ENCODE measurements at regions not wholly inside any gene's neighbourhood (a gene's known extent, or its start where the extent isn't known, plus 50 kb on each side); places are given as distances from the start of the nearest gene placed in this dataset.

DNA sequence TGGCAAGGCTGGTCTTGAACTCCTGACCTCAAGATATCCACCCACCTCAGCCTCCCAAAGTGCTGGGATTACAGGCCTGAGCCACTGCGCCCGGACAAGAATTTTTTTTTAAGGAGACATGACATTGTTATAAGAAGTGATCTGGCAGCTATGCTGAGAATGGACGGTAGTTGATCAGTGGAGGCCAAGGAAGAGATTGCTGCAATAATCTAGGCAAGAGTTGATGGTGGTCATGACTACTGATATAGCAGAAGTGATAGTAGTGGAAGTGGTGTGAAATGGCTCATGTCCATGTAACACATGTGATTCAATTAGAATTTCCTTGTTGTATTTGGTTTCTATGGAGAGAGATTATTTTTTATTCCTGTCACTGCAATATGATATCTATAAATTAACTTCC is 125.3 kb upstream of the CCN2 start:
- H3K36me3 ChIP-seq (ENCODE audit: control insufficient read depth, insufficient read depth, low read length) = no peaks in the 10 kb centered on the region
- no peaks in the 10 kb centered on the region for H3K9me3 ChIP-seq (ENCODE audit: control insufficient read depth, low read depth, low read length)
- WGBS (ENCODE audit: insufficient coverage, low lambda C conversion rate) = no CpG with 5 or more reads among the region's 3 CpGs
- no peak for DNase-seq
- no peak overlapping the region for H3K4me3 ChIP-seq (ENCODE audit: low read length)
- no peaks in the 10 kb centered on the region for H3K4me1 ChIP-seq (ENCODE audit: control insufficient read depth, insufficient read depth, low read length)
- H3K27me3 ChIP-seq (ENCODE audit: control insufficient read depth, insufficient read depth, low read length) = no peaks in the 10 kb centered on the region
- no peak overlapping the region for H3K27ac ChIP-seq (ENCODE audit: low read length)

DNA sequence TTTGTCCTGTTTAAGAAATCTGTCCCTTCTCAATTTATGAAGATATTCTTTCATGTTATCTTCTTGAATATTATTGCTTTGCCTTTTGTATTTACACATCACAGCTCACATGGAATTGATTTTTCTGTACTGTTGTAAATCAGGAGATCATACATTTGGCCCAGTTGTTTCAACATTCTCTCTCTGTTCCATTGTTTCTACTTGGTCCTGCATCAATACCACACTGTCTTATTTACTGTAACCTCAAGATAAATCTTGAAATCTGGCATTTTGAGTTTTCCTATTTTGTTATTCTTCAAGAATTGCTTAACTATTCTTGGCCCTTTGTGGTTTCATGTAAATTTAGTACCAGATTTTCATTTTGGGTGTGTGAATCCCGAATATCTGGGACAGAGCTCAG is 121.7 kb upstream of the CCN2 start:
- DNase-seq = no peak
- no CpG with 5 or more reads among the region's 1 CpG for WGBS (ENCODE audit: insufficient coverage, low lambda C conversion rate)
- Histone ChIP-seq H3K27me3 (ENCODE audit: control insufficient read depth, insufficient read depth, low read length) (no peaks in the 10 kb centered on the region), H3K36me3 (ENCODE audit: control insufficient read depth, insufficient read depth, low read length) (no peaks in the 10 kb centered on the region), H3K9me3 (ENCODE audit: control insufficient read depth, low read depth, low read length) (no peaks in the 10 kb centered on the region), H3K27ac (ENCODE audit: low read length) (no peak overlapping the region), H3K4me3 (ENCODE audit: low read length) (no peak overlapping the region), H3K4me1 (ENCODE audit: control insufficient read depth, insufficient read depth, low read length) (no peaks in the 10 kb centered on the region)

DNA sequence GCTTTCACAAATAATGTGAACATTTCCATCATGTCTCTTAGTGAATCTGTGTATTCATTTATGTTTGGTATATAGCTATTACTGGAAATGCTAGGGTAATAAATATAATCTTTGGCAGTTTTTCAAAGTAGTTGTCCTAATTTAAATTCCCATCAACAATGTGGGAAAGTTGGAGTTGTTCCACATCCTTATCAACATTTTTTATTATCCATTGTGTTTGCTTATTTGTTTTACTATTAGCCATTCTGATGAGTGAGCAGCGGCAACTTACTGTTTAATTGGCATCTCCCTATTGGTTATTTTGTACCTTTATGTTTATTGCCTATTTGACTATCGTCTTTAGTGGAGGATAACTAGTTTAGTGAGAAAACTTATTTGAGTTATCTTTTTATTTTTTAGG is 121.1 kb upstream of the CCN2 start:
- Histone ChIP-seq H3K9me3 (ENCODE audit: control insufficient read depth, low read depth, low read length) (no peaks in the 10 kb centered on the region), H3K4me3 (ENCODE audit: low read length) (no peak overlapping the region), H3K4me1 (ENCODE audit: control insufficient read depth, insufficient read depth, low read length) (no peaks in the 10 kb centered on the region), H3K36me3 (ENCODE audit: control insufficient read depth, insufficient read depth, low read length) (no peaks in the 10 kb centered on the region), H3K27me3 (ENCODE audit: control insufficient read depth, insufficient read depth, low read length) (no peaks in the 10 kb centered on the region), H3K27ac (ENCODE audit: low read length) (no peak overlapping the region)
- no CpG with 5 or more reads among the region's 2 CpGs for WGBS (ENCODE audit: insufficient coverage, low lambda C conversion rate)
- no peak for DNase-seq

DNA sequence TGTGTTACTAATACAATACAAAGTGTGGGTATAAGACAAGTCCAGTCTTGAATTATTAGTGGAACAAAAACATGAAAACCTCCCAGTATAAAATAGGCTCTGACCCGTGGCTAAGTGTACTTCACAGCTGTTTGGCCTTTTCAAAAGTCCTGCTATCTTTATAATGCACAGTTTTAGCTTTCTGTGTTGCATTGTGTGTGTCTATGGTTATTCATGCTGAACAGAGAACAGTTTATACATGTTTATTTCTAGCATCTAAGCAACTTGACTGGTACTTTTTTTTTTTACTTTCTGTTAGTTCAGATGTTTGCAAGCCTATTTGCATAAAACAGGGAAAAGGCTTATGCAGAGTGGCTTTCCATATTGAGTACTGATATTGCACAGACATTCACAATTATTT is 119.2 kb upstream of the CCN2 start:
- Histone ChIP-seq H3K36me3 (ENCODE audit: control insufficient read depth, insufficient read depth, low read length) (no peaks in the 10 kb centered on the region), H3K4me1 (ENCODE audit: control insufficient read depth, insufficient read depth, low read length) (no peaks in the 10 kb centered on the region), H3K4me3 (ENCODE audit: low read length) (no peak overlapping the region), H3K27me3 (ENCODE audit: control insufficient read depth, insufficient read depth, low read length) (no peaks in the 10 kb centered on the region), H3K9me3 (ENCODE audit: control insufficient read depth, low read depth, low read length) (no peaks in the 10 kb centered on the region), H3K27ac (ENCODE audit: low read length) (no peak overlapping the region)
- DNase-seq = no peak
- WGBS (ENCODE audit: insufficient coverage, low lambda C conversion rate) = no CpG with 5 or more reads among the region's 1 CpG

DNA sequence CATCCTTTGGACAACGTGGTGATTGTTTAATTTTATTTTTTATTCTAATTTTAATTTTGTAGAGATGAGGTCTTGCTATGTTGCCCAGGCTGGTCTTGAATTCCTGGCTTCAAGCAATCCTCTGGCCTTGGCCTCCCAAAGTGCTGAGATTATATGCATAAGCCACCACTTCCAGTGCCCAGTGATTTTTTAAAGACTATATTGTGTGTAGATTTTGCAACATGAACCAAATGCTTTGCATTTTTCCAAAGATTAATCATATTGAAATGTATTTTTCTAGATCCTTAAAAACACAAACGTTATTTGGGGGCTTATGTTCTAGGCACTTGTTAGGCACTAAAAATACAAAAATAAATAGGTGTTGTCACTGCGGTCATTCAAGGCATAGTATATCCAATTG is 117.6 kb upstream of the CCN2 start:
- Histone ChIP-seq H3K4me1 (ENCODE audit: control insufficient read depth, insufficient read depth, low read length) (no peaks in the 10 kb centered on the region), H3K36me3 (ENCODE audit: control insufficient read depth, insufficient read depth, low read length) (no peaks in the 10 kb centered on the region), H3K9me3 (ENCODE audit: control insufficient read depth, low read depth, low read length) (no peaks in the 10 kb centered on the region), H3K27me3 (ENCODE audit: control insufficient read depth, insufficient read depth, low read length) (no peaks in the 10 kb centered on the region), H3K27ac (ENCODE audit: low read length) (no peak overlapping the region), H3K4me3 (ENCODE audit: low read length) (no peak overlapping the region)
- no peak for DNase-seq
- no CpG with 5 or more reads among the region's 3 CpGs for WGBS (ENCODE audit: insufficient coverage, low lambda C conversion rate)

DNA sequence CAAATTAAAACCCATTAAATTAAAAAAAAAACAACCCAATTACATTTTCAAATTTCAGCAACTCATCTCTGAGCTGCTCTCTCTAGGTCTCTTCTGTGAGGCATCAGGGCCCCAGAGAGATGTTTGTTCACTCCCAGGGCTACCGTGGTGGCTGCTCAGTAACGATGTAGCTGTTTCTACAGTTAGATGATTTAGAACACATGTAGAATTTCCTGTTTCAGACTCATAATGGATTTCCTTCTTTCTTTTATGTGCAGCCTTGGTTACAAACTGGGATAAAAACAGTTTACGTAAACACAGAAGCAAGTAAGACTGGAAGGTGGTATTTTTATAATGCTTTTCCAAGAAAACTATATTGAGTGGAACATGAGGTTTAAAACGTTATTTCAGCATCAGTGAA is 116.1 kb upstream of the CCN2 start:
- Histone ChIP-seq H3K36me3 (ENCODE audit: control insufficient read depth, insufficient read depth, low read length) (no peaks in the 10 kb centered on the region), H3K9me3 (ENCODE audit: control insufficient read depth, low read depth, low read length) (no peaks in the 10 kb centered on the region), H3K4me3 (ENCODE audit: low read length) (no peak overlapping the region), H3K4me1 (ENCODE audit: control insufficient read depth, insufficient read depth, low read length) (no peaks in the 10 kb centered on the region), H3K27me3 (ENCODE audit: control insufficient read depth, insufficient read depth, low read length) (no peaks in the 10 kb centered on the region), H3K27ac (ENCODE audit: low read length) (no peak overlapping the region)
- DNase-seq = no peak
- 80% methylated on average over 1 of the region's 4 CpGs for WGBS (ENCODE audit: insufficient coverage, low lambda C conversion rate)

DNA sequence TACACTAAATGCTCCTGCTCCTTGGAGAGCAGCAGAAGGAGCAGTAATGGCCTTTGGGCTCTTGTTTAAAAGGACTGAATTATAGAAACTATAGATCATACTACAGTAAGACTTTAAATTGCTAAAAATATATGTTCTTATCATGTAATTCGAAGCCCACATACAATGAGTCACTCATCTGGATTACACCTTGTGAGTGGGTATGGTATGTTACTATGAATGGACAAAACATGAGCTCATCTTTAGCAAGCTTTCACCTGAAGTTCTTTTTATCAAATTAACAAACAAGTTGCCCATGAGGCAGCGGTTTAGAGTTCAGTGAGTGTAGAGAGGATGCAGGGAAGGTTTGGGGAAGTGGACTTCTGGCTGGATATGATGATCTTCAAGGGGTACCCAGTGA is 114.4 kb upstream of the CCN2 start:
- H3K36me3 ChIP-seq (ENCODE audit: control insufficient read depth, insufficient read depth, low read length) = no peaks in the 10 kb centered on the region
- no peak for DNase-seq
- no CpG with 5 or more reads among the region's 2 CpGs for WGBS (ENCODE audit: insufficient coverage, low lambda C conversion rate)
- no peak overlapping the region for H3K4me3 ChIP-seq (ENCODE audit: low read length)
- peaks cover 5% of the 10 kb centered on the region for H3K4me1 ChIP-seq (ENCODE audit: control insufficient read depth, insufficient read depth, low read length)
- no peak overlapping the region for H3K27ac ChIP-seq (ENCODE audit: low read length)
- H3K27me3 ChIP-seq (ENCODE audit: control insufficient read depth, insufficient read depth, low read length) = no peaks in the 10 kb centered on the region
- H3K9me3 ChIP-seq (ENCODE audit: control insufficient read depth, low read depth, low read length) = no peaks in the 10 kb centered on the region

DNA sequence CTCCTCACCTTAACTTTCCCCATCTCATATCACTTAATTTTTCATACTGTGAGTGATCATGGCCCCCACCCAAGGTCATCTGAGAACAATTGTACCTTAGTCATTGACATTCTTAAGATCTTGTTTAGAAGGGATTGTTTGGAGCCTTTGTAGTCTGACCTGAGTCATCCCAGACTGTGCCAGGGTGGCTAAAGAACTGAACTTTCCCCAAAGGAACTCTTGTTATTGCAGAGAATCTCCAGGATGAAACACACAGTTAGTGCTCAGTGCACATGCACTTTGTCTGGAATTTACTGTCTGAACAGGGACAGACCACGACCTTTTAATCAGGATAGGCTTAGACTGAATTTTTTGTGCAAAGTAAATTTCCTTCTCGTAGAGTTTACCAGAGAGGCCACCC is 112.6 kb upstream of the CCN2 start:
- no CpG with 5 or more reads among the region's 2 CpGs for WGBS (ENCODE audit: insufficient coverage, low lambda C conversion rate)
- Histone ChIP-seq H3K27ac (ENCODE audit: low read length) (no peak overlapping the region), H3K4me3 (ENCODE audit: low read length) (no peak overlapping the region), H3K27me3 (ENCODE audit: control insufficient read depth, insufficient read depth, low read length) (no peaks in the 10 kb centered on the region), H3K36me3 (ENCODE audit: control insufficient read depth, insufficient read depth, low read length) (no peaks in the 10 kb centered on the region), H3K4me1 (ENCODE audit: control insufficient read depth, insufficient read depth, low read length) (peaks cover 8% of the 10 kb centered on the region), H3K9me3 (ENCODE audit: control insufficient read depth, low read depth, low read length) (no peaks in the 10 kb centered on the region)
- no peak for DNase-seq

DNA sequence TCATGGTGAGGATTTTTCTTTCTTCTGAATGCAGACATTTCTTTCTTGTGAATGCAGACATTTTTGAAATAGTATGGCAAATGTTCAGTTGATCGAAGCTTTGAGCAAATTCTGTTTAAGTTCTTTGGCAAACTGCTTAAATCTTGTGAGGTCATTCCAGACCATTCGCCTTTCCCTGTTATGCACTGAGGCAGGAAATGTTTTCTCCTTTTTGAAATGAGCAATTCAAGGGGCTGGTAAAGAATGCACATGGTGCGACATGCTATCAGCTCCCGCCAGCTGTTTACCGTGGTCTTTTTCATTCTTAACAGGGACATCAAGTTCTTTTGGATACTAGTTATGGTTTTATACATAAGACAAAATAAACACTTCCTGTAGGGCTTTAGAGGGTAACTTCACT is 112.0 kb upstream of the CCN2 start:
- no peaks in the 10 kb centered on the region for H3K27me3 ChIP-seq (ENCODE audit: control insufficient read depth, insufficient read depth, low read length)
- H3K4me1 ChIP-seq (ENCODE audit: control insufficient read depth, insufficient read depth, low read length) = peaks cover 8% of the 10 kb centered on the region
- no peaks in the 10 kb centered on the region for H3K36me3 ChIP-seq (ENCODE audit: control insufficient read depth, insufficient read depth, low read length)
- WGBS (ENCODE audit: insufficient coverage, low lambda C conversion rate) = 100% methylated on average over 1 of the region's 5 CpGs
- H3K27ac ChIP-seq (ENCODE audit: low read length) = no peak overlapping the region
- no peaks in the 10 kb centered on the region for H3K9me3 ChIP-seq (ENCODE audit: control insufficient read depth, low read depth, low read length)
- DNase-seq = no peak
- no peak overlapping the region for H3K4me3 ChIP-seq (ENCODE audit: low read length)

DNA sequence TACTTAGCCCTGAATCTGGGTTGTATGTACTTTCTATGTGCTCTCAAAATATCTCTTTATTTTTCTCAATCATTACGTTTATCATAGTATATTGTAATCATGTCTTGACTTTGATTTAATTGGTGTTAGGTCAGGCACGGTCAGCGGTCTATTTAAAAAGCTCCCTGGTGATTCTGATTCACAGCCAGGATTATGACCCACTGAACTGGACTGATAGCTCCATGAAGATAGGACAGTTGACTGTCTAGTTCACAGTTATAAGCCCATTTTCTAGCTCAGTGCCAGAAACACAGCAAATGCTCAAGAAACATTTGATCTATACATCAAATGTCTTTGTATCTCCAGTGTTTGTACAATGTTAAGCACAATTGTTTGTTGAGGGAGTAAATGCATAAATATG is 111.5 kb upstream of the CCN2 start:
- Histone ChIP-seq H3K4me3 (ENCODE audit: low read length) (no peak overlapping the region), H3K36me3 (ENCODE audit: control insufficient read depth, insufficient read depth, low read length) (no peaks in the 10 kb centered on the region), H3K27ac (ENCODE audit: low read length) (no peak overlapping the region), H3K9me3 (ENCODE audit: control insufficient read depth, low read depth, low read length) (no peaks in the 10 kb centered on the region), H3K27me3 (ENCODE audit: control insufficient read depth, insufficient read depth, low read length) (no peaks in the 10 kb centered on the region), H3K4me1 (ENCODE audit: control insufficient read depth, insufficient read depth, low read length) (peaks cover 8% of the 10 kb centered on the region)
- DNase-seq = no peak
- whole genome bisulfite sequencing (ENCODE audit: insufficient coverage, low lambda C conversion rate) = 67% methylated on average over 1 of the region's 3 CpGs

DNA sequence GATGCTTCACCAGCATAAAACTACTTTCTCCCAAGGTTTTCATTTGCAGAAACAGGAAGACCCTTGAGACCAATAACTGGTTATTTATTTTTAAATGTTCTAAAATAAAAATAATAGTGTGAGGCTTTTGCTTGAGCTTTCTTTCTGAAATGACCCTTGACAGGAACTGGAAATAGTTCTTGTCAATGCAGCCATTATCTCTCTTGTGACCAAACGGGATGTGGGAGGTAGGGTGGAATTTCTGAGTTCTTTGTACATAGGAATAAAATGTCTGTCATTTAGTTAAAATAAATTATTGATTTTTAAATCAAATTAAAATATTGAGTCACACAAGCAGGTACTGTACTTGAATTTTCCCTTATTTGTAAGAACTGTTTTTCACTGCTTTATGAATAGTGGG is 110.2 kb upstream of the CCN2 start:
- H3K27me3 ChIP-seq (ENCODE audit: control insufficient read depth, insufficient read depth, low read length) = no peaks in the 10 kb centered on the region
- no peak overlapping the region for H3K27ac ChIP-seq (ENCODE audit: low read length)
- H3K9me3 ChIP-seq (ENCODE audit: control insufficient read depth, low read depth, low read length) = no peaks in the 10 kb centered on the region
- no peak for DNase-seq
- no peak overlapping the region for H3K4me3 ChIP-seq (ENCODE audit: low read length)
- WGBS (ENCODE audit: insufficient coverage, low lambda C conversion rate) = no CpG with 5 or more reads among the region's 1 CpG
- peaks cover 8% of the 10 kb centered on the region for H3K4me1 ChIP-seq (ENCODE audit: control insufficient read depth, insufficient read depth, low read length)
- no peaks in the 10 kb centered on the region for H3K36me3 ChIP-seq (ENCODE audit: control insufficient read depth, insufficient read depth, low read length)

Measured in large intestine (tissue), 3 donors.